Stomach (tissue), 4 donors: ENCODE measurements at regions not wholly inside any gene's neighbourhood (a gene's known extent, or its start where the extent isn't known, plus 50 kb on each side); places are given as distances from the start of the nearest gene placed in this dataset.

Experiments used
- CTCF ChIP-seq, 7 experiments: fragments of 450-650 bp in 4 of 7; fragments of 200-600 bp in 3 of 7; sonication (generic) in 3 of 7; IDR thresholded peaks; one replicate each; pipeline ENCODE4 v1.5.1; 2016 to 2019; ENCODE audit warnings: antibody characterized with exemption in 7 of 7, control low read depth in 2 of 7, mild to moderate bottlenecking in 1 of 7
- POLR2A ChIP-seq, 4 donors: fragments of 450-650 bp; IDR thresholded peaks; one replicate each; pipeline ENCODE4 v1.6.1; 2016; ENCODE audit warnings: antibody characterized with exemption in 4 of 4, control low read depth in 2 of 4, mild to moderate bottlenecking in 1 of 4, moderate library complexity in 1 of 4
- POLR2AphosphoS5 ChIP-seq, 3 donors: sonication (generic); formaldehyde crosslinking; IDR thresholded peaks; one replicate each; pipeline ENCODE4 v1.6.1; 2016; ENCODE audit warnings: antibody characterized with exemption in 3 of 3

DNA sequence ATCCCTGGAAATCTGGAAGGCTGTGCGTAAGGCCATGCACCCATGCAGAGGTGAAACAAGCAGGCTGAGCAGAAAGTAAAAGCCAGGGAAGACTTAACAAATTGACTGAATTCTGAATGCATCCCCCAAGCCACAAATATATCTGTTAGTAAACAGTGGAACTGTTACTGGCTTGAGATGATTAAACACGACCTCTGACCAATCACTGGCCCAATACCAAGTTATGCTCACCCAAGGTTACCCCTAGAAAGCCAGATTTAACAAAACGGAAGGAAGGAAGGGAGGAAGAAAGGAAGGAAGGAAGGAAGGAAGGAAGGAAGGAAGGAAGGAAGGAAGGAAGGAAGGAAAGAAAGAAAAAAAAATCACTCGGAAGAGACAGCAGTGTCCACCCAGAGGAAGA lies 215.8 kb upstream of the CCNG1 start:
- TF ChIP-seq POLR2AphosphoS5 (IDR thresholded peaks at IDR 0.05) = no peak
- TF ChIP-seq POLR2A (IDR thresholded peaks at IDR 0.05) = no peak
- TF ChIP-seq CTCF (IDR thresholded peaks at IDR 0.05) = no peak
